Glomerular visceral epithelial cell (primary cell): ENCODE measurements at regions not wholly inside any gene's neighbourhood (a gene's known extent, or its start where the extent isn't known, plus 50 kb on each side); places are given as distances from the start of the nearest gene placed in this dataset.

Source experiments
- DNase-seq: peaks from one replicate; pipeline ENCODE4 v3.0.0-alpha.2; 2016; ENCODE audit errors: extremely low spot score

GRCh38 chr11:19519912-19520641, 192.6 kb upstream of the NAV2 start:
- peak; percentile 7 for DNase-seq

GRCh38 chr11:19519353-19519752, 193.3 kb upstream of the NAV2 start:
- no peak for DNase-seq

- DNase-seq: no peak
Measured at GRCh38 chr11:19513253-19513652, 199.4 kb upstream of the NAV2 start.

DNA sequence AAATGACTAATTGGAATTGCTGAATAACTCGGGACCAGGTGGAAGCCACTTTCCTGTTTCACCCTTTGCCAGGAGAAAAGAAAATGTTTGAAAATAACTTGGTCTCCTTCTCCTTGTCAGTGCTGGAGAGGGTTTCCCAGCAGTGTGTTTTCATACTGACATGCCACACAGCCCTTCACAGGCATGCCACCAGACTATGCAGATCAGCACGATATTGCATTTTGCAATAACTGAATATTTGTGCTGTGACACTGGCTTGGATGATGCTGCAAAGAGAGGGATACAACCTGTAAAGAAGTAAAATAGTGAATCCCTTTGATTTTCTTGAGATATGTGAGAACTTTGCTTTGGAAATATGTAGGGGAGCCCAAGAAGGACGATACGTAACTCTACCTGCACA, 200.0 kb upstream of the NAV2 start:
- DNase-seq: no peak

DNA sequence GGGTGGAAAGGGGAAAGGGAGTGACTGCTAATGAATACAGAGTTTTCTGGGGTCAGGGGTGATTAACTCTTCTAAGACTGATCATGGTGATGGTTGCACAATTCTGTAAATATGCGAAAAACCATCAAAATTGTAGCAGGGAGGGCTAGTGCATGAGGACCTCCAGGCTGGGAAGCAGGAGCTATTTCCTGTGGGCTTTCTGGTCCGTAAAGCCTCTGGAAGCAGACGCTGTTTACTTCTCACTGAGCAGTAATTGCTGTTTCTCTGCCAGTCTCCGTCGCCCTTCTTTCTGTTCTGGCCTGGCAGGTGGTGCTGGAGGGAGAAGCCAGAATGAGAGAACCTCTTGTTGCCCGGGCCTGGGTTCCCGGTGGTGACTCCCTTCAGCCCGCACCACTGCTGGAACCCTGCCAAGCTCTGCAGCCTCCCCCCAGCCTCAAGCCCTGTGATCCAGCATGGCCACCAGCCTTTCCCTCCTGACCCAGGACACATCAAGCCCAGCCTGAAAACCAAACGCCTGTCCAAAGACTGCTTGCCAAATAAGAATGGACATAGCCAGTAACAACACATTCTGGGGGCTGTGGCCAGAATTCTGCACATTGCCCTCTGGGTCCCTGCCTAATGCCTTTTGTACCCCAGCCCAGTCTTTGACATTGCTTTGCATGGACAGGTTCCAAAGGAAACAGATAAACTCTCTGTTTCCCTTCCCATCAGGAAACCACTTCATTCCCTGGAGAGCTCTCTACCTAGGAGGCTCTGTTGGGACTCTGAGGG, 201.0 kb upstream of the NAV2 start:
- no peak for DNase-seq

- no peak for DNase-seq
Measured at GRCh38 chr11:19511066-19511412, 201.6 kb upstream of the NAV2 start.

- DNase-seq: no peak
Measured at GRCh38 chr11:19510468-19510867, 202.2 kb upstream of the NAV2 start.

DNA sequence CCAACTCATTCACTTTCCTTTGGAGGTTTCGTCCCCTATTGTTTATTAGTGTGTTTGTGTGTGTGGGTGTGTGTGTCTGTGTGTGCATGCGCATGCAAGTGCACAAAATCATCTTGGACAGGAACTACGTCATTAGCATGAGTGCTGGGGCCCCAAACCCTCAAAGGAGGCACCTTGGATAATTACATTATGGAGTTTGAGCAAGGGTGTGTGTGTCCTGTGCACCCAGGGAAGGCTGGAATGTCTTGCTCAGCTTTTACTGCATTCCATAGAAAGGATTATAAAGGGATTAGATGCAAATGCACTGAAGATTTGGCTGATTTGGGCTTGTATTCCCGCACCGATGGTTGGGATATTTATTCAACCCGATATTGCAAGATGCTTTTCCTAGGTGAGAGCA, 203.4 kb upstream of the NAV2 start:
- DNase-seq: no peak

GRCh38 chr11:19508165-19508564, 204.5 kb upstream of the NAV2 start:
- no peak for DNase-seq

GRCh38 chr11:19506816-19507486, 205.7 kb upstream of the NAV2 start:
- no peak for DNase-seq

- DNase-seq: no peak
Measured at GRCh38 chr11:19502691-19503253, 209.9 kb upstream of the NAV2 start.

DNA sequence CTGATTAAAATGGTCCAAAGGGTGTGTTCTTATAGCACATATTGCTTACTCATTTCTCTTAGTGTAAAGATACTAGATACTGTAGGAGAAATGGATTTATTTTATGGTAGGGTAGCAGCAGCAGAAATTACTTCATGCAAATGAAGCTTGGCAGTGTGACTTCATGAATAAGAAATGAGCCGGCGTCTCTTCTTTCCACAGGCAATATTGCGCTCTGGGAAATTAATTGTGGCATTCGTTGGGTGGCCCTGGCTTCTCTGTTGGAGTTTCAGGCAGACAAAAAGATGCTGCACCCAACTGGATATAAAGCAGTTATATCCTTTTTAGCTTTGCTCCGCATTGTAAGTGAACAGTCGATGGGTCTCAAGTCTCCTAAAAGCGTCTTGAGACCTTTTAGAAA, 211.0 kb upstream of the NAV2 start:
- no peak for DNase-seq

- DNase-seq: no peak
Measured at GRCh38 chr11:19499999-19500398, 212.6 kb upstream of the NAV2 start.

DNA sequence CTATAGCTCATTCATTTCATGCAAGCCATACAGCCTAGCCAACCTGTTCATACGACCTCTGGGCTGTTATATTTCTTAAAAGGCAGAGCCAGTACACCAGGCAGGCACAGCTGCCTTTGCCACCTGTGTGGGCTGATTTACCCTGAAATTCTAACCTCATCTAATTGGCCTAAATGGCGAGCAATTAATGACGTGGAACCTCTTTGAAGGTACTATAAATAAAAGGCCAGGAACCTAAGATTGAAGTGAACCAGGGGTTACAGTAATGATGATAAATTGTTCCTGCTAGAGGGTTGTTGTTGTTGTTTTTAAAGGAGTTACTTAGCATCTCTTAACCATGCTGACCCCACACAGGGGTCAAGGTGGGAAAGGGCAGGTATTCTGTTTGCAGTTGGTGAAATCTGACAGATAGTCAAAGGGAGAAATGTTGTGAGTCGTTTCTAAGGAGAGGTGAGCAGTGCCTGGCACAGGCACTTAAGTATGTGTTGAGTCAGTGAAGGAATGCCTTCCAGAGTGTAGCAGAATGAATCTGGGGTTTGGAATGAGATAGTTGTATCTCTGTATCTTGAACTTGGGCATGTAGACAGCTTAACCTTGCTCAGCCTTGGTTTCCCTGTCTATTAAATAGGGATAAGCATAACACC, 213.5 kb upstream of the NAV2 start:
- DNase-seq: no peak

- no peak for DNase-seq
Measured at GRCh38 chr11:19493446-19494213, 219.0 kb upstream of the NAV2 start.

DNA sequence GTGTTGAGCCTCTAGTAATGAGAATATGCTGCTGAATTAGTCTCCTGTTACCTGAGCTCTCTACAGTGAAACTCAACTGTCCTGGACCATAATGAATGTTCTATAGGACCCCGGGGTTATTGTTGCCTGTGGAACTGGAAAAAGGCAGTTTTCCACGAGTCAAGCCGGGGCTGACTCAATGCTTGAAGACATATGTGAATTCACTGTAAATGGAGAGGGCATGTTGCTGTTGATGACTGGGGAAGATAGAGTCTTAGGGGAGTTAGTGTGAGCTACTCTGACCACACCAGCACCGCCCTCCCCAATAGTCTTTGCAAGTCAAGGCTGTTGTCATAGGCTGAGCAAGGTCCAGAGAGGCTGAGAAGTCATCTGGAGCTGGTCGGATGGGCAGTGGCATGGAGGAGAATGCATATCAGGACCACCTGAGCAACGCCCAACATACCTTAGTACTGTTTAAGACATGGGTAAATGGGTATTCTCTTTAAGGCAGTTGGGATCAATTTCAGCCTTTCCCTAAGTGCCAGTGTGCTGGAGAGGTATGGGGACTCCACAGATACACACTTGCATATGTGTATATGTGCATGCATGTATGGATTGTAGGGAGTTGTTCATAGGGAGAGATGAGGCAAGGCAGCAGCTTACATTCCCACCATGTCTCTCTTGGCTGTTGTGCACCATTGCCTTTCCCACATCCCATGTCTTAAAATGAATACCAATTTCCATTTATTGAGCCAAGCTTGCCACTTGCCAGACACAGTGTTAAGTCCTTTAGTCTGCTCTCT, 230.1 kb upstream of the NAV2 start:
- DNase-seq: no peak

DNA sequence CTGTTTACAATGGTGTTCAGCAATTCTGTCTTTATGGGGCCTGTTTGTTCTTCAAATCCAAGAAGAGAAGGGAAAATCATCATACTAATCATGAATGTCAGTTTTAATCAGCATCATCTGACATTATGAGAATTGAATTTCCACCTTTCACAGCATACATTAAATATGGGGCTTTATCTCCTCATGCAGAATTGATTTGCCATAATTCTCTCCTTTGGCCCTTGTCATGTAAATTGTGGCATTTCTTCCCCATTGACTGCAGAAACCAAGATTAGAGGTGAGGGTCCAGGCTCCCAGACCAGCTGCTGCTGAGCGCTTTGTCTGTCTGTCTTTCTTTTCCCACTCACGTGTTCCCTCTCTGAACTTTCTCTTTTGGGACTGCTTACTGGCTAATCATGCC, 232.1 kb upstream of the NAV2 start:
- no peak for DNase-seq

GRCh38 chr11:19478891-19479290, 233.7 kb upstream of the NAV2 start:
- no peak for DNase-seq

- DNase-seq: no peak
Measured at GRCh38 chr11:19474954-19475721, 234.4 kb upstream of the E2F8 start.

- no peak for DNase-seq
Measured at GRCh38 chr11:19474211-19474610, 233.5 kb upstream of the E2F8 start.
